GM19397 (cell line): ENCODE measurements at regions not wholly inside any gene's neighbourhood (a gene's known extent, or its start where the extent isn't known, plus 50 kb on each side); places are given as distances from the start of the nearest gene placed in this dataset.
"Not testable (repeated sequence)": the region's sequence is repeated elsewhere in the genome, so short reads cannot be mapped to it uniquely, and the experiment has no call there.

Source experiments
- ATAC-seq: cut with Tn5 transposase; IDR thresholded peaks from one replicate; pipeline ENCODE4 v1.9.1; 2021; ENCODE audit warnings: mild to moderate bottlenecking, moderate library complexity; ENCODE audit not compliant: unreplicated experiment

DNA sequence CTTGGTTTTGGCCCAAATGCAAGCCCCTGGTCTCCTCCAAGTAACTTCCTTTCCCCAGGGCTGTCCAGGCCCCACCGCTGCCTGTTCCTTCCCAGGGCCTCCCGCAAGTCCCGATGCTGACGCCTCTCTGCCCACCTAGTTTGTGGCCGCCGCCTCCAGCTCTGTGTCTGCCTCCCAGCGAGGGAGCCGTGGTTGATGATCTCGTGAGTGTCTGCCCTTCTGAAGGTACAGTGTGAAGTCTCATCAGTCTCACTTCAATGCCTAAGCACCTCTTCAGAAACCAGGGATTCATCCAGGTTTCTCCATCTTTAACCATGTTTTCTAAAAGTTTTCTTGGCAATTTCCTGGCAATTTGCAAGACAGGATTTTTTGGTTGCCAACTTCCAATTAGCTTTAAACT lies 127.5 kb downstream of the TMEM121 start:
- not testable (repeated sequence) for ATAC-seq

DNA sequence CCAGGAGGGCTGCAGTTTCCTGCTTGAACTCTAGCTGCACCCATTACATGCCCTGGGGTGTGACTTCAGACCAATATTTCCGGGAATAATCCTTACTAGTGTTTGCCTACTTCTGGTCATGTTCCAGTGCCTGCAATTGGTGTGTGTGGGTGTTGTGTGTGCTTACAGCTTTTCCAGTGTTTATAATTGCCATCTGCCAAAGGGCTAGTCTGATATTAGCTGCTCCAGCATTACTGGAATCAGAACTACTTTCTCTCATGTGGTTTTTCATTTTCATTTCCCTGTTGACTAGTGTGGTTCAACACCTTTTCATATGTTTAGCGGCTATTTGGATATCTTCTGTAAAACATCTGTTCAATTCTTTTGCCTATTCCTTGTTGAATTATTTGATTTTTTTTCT lies 132.9 kb downstream of the TMEM121 start:
- not testable (repeated sequence) for ATAC-seq

DNA sequence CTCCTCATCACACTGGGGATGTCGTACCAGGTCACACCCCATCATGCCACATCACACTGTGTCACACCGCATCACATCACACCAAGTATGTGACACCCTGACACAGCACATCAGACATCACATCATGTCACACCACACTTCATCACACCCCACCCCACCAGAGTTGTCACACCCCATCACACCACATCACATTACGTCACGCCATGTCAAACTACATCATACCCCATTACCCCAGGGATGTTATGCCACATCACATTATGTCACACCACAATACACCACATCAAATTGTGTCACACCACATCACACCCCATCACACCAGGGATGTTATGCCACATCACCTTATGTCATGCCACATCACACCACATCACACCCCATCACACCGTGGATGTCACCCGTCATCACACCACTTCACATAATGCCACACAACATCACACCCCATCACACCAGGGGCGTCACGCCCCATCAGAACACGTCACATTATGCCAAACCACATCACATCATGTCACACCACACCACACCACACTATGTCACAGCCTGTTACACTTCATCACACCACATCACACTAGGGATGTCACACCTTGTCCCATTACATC lies 133.6 kb downstream of the TMEM121 start:
- no peak for ATAC-seq

DNA sequence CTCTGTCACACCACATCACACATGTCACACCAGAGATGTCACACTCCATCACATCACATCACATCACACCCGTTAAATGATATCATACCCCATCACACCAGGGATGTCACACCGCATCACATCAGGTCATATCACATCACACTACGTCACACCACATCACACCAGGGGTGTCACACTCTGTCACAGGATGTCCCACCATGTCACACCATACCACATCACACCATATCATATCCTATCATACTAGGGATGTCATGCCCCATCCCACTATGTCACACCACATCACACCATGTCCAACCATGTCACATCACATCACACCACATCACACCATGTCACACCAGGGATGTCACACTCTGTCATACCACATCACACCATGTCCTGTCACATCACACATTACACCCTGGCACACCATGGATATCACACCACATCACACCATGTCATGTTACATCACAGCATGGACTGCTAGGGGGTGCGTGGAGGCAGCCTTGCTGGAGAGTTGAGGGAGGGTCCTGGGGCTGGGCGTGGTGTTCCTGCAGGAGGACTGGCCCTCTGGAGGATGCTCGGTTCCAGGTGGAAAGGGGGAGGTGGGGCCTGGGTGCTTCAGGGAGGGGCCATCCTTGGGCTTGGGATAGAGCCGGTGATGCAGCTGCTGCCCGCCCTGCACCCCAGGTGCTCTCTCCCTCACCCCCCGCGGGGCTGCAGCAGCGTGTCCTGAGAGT lies 134.6 kb downstream of the TMEM121 start:
- ATAC-seq = no peak

DNA sequence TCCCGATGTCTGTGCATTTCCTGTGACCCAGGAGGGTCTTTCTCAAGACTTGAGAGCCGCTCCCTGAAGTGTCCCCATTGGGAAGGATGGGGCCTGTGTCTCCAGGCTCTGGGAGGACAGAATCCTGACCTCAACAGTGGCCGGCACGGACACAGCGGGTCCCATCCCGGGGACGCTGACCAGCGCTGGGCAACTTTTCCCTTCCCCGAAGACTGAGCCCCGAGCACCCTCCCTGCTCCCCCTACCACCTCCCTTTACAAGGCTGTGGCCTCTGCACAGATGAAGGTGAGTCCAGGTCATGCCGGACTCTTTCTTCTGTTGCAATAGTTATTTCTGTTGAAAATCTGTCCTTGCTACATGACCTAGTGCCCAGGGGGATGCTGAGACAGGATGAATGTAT lies 135.7 kb downstream of the TMEM121 start:
- not testable (repeated sequence) for ATAC-seq

DNA sequence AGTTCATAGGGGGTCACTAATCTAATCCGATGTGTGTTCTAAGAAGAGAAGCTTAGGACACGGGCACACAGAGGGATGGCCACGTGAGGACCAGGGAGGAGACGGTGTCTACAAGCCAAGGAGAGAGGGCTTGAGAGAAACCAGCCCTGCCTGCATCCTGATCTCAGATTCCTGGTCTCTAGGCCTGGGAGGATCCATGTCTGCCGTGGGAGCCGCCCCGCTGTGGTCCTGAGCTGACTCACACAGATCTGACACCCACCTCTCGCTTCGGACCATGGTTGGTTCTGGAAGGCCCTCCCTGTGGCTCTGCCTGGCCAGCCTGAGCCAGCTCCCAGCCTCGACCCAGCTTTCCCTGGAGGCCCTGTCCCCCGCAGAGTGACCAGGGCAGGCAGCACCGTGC lies 136.2 kb downstream of the TMEM121 start:
- ATAC-seq = not testable (repeated sequence)

DNA sequence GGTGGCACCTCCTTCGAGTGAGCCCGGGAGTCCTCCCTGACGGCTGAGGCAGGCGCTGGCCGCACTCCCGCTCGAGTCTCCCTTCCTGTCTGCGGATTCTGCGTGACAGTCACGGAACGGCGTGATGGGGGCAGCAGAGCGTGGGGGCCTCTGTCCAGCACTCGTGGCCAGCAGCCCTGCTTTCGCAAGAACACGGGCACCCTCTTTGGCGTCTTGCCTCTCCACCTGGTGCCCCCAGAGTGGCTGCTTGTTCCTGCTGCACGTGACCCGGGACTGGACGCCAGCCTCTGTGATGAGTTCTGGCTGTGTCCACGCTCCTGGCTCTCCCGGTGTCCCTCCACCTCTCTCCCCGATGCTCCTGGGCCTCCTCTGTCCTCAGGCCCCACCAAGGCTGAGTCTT lies 136.9 kb downstream of the TMEM121 start:
- not testable (repeated sequence) for ATAC-seq

DNA sequence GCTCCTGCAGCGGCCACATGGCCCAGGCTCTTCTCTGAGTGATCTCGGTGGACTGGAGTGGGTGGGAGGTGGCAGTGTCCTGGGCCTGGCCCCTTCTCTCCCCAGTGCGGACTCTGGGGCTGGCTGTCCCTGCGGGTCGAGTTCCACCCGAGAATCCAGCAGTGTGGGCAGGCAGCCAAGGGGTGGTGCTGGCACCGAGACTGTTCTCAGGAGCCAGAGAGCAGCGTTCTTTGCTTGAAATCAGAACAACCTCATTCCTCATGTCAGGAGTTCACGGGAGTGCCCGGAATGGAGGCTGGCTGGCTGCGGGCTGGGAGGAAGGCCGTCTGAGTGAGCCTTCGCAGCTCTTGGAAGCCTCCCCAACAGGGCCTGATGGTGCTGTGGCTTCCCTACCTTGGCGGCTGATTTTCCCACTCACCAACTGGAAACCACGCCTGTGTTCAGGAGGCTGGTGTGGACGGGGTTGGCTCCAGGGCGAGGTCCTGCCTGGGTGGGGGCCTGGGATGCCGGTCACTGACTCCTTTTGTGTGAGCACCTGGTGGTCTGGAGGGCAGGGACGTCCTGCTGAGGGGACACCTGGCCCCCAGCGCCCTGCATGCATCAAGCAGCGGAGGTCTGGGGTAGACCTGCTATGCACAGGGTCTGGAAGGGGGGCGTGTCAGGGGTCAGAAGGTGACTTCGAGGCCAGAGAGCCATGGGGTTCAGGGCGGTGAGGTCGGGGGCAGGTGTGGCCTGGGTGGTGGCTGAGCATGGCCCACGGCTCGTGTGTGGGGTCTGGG lies 137.6 kb downstream of the TMEM121 start:
- ATAC-seq = not testable (repeated sequence)

DNA sequence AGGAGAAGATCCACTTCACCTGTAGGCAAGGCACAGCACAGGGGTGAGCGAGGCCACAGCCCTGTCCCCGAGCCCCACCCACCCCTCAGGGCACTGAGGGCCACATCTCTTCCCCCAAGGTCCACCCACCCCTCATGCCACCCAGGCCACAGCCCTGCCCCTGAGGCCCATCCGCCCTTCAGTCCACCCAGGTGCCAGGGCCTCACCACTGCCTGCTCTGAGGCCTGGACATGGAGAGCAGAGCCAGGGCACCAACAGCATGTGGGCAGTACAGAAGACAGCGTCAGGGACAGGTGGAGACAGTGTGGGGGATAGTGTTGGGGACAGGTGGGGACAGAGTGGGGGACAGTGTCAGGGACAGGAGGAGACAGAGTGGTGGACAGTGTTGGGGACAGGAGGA lies 138.3 kb downstream of the TMEM121 start:
- ATAC-seq = no peak

DNA sequence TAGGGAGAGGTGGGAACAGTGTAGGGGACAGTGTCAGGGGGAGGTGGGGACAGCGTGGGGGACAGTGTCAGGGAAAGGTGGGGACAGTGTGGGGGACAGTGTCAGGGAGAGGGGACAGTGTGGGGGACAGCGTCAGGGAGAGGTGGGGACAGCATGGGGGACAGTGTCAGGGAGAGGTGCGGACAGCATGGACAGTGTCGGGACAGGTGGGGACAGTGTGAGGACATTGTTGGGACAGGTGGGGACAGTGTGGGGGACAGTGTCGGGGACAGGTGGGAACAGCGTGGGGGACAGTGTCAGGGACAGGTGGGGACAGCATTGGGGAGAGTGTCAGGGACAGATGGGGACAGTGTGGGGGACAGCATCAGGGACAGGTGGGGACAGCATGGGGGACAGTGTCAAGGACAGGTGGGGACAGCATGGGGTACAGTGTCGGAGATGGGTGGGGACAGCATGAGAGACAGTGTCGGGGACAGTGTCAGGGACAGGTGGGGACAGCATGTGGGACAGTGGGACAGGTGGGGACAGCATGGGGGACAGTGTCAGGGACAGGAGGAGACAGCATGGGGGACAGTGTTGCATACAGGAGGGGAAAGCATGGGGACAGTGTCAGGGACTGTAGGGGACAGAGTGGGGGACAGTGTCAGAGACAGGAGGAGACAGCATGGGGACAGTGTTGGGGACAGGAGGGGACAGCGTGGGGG lies 139.0 kb downstream of the TMEM121 start:
- no peak for ATAC-seq

DNA sequence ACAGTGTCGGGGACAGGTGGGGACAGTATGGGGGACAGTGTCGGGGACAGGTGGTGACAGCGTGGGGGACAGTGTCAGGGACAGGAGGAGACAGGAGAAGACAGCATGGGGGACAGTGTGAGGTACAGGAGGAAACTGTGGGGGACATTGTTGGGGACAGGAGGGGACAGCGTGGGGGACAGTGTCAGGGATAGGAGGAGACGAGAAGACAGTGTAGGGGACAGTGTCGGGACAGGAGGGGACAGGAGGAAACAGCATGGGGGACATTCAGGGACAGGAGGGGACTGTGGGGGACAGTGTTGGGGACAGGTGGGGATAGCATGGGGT lies 139.5 kb downstream of the TMEM121 start:
- ATAC-seq = no peak

DNA sequence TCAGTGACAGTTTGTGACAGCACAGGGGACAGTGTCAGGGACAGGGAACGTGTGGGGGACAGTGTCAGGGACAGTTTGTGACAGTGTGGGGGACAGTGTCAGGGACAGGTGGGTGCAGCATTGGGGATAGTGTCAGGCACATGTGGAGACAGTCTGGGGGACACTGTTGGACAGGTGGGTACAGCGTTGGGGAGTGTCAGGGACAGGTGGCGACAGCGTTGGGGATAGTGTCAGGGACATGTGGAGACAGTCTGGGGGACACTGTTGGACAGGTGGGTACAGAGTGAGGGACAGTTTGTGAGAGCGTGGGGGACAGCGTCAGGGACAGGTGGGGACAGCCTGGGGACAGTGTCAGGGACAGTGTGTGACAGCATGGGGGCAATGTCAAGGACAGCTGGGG lies 140.0 kb downstream of the TMEM121 start:
- ATAC-seq = no peak

DNA sequence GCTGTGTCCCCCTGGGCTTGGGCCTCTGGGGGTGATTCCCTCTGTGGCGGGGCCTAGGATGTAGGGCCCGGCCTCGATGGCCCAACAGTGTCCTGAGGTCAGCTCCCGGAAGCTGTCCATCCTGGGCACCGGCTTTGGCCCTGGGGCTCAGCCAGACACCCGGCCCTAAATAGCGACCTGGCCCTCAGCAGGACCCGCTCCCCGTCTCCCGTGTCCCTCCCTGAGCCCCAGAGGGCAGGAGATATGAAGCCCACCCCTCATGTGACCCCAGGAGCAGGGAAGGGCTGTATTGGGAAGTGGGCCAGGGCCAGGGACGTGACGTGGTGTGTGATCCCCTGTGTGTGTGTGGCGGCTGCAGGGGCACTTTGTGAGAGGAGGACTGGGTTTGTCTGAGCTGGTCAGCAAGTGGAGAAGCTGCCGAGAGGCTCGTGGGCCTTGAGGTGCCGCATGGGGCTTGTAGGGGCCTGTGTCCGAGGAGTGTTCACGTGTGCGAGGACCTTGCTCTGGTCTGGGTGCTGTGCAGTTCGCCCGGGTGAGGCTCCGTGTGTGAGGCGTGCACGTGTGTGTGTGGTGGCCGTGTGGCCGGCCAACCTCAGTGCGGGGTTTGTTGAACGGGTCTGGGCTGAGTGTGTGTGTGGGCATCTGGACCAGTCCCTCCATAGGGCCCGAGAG lies 140.7 kb downstream of the TMEM121 start:
- not testable (repeated sequence) for ATAC-seq

DNA sequence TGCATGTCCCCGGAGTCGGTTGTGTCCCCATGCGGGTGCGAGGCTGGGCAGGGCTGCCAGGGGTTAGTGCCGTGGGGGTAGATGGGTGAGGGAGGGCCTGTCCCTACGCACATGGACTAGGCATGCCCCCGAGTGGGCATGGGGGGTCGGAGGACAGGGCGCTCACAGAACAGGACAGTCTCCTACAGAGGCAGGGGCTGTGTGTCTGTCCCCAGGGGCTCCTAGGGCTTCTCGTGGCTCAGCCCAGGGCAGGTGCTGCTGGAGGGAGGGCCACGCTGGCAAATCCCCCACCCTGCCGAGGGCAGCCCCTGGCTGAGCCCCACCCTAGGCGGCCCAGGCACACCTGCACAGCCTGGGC lies 141.3 kb downstream of the TMEM121 start:
- ATAC-seq = not testable (repeated sequence)

DNA sequence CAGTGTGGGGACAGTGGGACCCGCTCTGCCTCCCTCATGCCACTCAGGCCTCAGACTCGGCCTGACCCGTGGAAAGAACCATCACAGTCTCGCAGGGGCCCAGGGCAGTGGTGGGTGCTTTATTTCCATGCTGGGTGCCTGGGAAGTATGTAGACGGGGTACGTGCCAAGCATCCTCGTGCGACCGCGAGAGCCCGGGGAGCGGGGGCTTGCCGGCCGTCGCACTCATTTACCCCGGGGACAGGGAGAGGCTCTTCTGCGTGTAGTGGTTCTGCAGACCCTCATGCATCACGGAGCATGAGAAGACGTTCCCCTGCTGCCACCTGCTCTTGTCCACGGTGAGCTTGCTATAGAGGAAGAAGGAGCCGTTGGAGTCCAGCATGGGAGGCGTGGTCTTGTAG lies 141.6 kb downstream of the TMEM121 start:
- not testable (repeated sequence) for ATAC-seq

DNA sequence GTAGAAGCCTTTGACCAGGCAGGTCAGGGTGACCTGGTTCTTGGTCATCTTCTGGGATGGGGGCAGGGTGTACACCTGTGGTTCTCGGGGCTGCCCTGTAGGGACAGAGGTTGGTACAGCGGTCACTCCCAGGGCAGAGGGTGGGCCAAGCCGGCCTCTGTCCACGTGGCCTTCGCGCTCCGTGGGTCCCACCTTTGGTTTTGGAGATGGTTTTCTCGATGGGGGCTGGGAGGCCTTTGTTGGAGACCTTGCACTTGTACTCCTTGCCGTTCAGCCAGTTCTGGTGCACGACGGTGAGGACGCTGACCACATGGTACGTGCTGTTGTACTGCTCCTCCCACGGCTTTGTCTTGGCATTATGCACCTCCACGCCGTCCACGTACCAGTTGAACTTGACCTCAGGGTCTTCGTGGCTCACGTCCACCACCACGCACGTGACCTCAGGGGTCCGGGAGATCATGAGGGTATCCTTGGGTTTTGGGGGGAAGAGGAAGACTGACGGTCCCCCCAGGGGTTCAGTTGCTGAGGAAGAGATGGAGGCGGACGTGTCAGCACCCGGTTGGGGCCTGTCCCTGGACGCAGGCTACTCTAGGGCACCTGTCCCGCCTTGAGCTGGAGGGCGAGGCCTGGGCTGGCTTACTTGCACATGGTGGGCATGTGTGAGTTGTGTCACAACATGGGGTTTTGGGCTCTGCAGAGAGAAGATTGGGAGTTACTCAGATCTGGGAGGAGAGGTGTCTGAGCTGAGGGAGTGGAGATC lies 142.3 kb downstream of the TMEM121 start:
- ATAC-seq = not testable (repeated sequence)

DNA sequence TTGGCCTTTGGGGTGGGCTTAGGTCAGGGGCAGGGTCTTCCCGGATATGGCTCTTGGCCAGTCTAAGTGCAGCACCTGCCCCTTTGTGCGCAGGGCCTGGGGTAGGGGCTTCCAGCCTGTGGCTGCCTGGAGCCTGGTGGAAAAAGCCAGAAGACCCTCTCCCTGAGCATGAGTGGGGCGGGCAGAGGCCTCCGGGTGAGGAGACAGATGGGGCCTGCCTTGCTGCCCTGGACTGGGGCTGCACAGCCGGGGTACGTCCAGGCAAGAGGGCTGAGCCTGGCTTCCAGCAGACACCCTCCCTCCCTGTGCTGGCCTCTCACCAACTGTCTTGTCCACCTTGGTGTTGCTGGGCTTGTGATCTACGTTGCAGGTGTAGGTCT lies 142.8 kb downstream of the TMEM121 start:
- ATAC-seq = not testable (repeated sequence)

DNA sequence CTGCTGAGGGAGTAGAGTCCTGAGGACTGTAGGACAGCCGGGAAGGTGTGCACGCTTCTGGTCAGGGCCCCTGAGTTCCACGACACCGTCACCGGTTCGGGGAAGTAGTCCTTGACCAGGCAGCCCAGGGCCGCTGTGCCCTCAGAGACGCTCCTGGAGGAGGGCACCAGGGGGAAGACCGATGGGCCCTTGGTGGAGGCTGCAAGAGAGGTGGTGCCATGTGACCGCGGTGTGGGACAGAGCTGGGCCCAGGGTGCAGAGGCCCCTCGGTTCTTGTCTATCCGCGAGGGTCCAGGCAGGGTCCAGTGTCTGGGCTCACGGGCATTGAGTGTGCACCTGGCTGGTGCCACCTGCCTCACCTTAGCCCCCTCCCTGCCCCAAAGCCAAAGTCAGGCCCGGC lies 143.3 kb downstream of the TMEM121 start:
- ATAC-seq = not testable (repeated sequence)

DNA sequence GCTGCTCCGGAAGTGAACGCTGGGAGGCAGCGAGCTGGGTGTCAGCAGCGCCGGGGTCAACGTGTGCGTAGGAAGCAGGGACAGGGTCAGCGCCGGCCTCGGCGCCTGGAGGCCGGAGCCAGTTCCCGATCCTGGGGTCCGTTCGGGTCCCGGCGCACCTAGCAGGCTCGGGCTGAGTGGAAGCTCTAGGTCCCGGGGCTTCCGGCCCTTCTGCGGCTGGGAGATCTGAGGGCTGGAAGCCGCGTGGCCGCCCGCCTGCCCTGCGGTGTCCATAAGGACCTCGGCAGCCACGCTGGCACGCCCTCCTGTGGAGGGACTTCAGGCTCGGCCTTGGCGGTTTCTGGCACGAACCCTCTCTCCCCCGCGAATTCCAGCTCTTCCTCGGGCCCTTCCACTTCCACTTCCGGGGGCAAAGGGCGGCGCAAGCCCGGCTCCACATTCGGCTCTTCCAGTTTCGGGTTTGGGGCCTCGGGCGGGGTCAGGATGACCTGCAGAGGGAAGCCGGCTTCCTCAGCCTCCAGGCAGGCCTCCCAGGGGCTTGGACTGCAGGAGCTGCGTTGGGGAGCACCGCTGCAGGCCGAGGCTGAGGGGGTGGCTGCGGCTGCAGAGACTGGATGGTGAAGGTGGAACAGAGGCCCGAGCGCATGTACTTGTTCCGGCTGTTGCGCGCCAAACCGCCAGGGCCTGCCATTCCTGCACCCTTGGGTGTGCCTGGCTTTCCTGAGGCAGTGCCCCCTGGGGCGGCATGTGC lies 146.2 kb downstream of the TMEM121 start:
- ATAC-seq = not testable (repeated sequence)

DNA sequence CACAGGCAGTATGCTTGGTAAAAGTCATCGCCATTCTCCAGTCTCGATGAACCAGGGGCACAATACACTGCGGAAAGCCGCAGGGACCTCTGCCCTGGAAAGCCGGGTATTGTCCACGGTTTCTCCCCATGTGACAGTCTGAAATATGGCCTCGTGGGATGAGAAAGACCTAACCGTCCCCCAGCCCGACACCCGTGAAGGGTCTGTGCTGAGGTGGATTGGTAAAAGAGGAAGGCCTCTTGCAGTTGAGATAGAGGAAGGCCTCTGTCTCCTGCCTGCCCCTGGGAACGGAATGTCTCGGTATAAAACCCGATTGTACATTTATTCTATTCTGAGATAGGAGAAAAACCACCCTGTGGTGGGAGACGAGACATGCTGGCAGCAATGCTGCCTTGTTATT lies 149.1 kb downstream of the TMEM121 start:
- not testable (repeated sequence) for ATAC-seq
